ENCODE measurements at regions not wholly inside any gene's neighbourhood (a gene's known extent, or its start where the extent isn't known, plus 50 kb on each side); places are given as distances from the start of the nearest gene placed in this dataset.
A peak's percentile ranks its signal among the peaks of the same experiment; 100 is the strongest.

DNA sequence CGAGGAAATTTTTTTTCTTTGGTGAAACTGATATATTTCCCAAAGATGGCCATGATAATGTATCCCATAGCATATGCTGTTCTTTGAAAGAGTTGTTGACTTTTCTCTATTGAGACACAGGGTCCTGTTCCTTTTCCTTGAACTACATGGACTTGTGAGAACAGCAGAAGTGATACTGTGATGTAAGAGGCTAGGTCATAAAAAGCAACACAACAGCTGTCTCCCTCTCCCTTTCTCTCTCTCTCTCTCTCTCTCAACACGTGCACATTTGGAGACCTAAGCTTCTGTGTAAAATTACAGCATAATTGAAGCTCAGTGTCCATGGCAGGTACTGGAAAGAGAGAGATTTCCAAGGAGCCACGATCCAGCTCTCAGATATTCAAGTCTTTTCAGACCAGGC is 1712.4 kb downstream of the EFNB2 start:
- TF ChIP-seq, protein P1, sequence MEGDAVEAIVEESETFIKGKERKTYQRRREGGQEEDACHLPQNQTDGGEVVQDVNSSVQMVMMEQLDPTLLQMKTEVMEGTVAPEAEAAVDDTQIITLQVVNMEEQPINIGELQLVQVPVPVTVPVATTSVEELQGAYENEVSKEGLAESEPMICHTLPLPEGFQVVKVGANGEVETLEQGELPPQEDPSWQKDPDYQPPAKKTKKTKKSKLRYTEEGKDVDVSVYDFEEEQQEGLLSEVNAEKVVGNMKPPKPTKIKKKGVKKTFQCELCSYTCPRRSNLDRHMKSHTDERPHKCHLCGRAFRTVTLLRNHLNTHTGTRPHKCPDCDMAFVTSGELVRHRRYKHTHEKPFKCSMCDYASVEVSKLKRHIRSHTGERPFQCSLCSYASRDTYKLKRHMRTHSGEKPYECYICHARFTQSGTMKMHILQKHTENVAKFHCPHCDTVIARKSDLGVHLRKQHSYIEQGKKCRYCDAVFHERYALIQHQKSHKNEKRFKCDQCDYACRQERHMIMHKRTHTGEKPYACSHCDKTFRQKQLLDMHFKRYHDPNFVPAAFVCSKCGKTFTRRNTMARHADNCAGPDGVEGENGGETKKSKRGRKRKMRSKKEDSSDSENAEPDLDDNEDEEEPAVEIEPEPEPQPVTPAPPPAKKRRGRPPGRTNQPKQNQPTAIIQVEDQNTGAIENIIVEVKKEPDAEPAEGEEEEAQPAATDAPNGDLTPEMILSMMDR (conservative IDR thresholded peaks at IDR 0.05; ENCODE audit: control insufficient read depth, insufficient read depth, low read depth, low read length) = no peak
- no peak for DNase-seq (ENCODE audit: low read depth)
- no peak overlapping the region for H3K4me3 ChIP-seq (ENCODE audit: control insufficient read depth, low read depth, low read length)

DNA sequence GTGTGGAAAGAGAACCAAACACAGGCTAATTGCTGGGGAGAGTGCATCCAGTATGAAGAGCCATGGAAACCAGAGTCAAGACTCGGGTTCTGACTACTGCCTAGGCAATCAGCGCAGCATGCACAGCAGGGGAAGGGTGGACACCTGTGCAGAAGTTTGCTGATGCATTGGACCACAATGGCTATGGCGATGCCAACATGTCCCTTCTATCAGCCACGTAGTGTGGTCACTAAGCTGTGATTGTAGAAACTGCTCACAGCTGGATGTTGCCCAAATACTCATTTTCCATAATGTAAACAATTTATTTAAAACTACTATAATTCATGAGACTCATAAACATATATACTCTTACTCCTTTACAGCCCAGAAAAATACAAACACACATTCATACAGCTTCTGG is 1718.2 kb downstream of the EFNB2 start:
- no peak for DNase-seq (ENCODE audit: low read depth)
- TF ChIP-seq, protein P1 (conservative IDR thresholded peaks at IDR 0.05; ENCODE audit: control insufficient read depth, insufficient read depth, low read depth, low read length) = no peak
- H3K4me3 ChIP-seq (ENCODE audit: control insufficient read depth, low read depth, low read length) = no peak overlapping the region

DNA sequence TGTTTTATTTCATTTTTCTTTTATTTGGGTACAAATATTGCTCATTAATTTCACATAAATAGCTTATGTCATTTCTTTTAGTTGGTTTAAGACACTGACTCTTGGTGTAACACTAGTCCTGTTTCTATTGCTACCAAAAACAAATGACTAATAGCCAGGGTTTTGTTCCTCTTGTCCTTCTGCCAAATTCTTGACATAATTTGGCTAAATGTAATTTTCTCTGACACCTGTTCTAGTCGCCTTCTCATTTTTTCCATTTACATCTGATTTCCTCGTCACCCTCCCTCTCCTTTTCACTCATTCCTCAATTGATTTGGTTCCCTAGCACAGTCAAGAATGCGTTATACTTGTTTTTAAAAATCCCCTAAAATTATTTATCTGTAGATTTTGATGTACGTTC is 1718.7 kb downstream of the EFNB2 start:
- DNase-seq (ENCODE audit: low read depth) = no peak
- TF ChIP-seq, protein P1 (conservative IDR thresholded peaks at IDR 0.05; ENCODE audit: control insufficient read depth, insufficient read depth, low read depth, low read length) = no peak
- no peak overlapping the region for H3K4me3 ChIP-seq (ENCODE audit: control insufficient read depth, low read depth, low read length)

DNA sequence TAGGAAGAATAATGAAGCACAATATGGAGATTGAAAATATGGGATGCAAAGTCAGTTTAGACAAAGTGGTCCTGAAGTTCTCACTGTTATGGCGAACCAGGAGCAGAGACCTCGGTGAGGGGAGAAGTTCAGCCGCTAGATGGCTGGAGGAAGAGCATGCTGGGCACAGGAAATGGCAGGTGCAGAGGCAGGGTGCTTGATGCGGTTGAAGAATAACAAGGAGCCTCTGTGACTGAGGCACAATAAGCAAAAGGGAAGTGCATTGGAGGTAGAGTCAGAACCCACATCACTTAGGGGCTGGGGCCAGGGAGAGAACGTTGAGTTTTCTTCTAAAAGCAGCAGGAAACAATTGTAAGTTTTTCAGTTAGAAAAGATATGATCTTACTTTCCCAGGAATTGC is 1725.2 kb downstream of the EFNB2 start:
- TF ChIP-seq, protein P1 (conservative IDR thresholded peaks at IDR 0.05; ENCODE audit: control insufficient read depth, insufficient read depth, low read depth, low read length) = no peak
- DNase-seq (ENCODE audit: low read depth) = no peak
- no peak overlapping the region for H3K4me3 ChIP-seq (ENCODE audit: control insufficient read depth, low read depth, low read length)

DNA sequence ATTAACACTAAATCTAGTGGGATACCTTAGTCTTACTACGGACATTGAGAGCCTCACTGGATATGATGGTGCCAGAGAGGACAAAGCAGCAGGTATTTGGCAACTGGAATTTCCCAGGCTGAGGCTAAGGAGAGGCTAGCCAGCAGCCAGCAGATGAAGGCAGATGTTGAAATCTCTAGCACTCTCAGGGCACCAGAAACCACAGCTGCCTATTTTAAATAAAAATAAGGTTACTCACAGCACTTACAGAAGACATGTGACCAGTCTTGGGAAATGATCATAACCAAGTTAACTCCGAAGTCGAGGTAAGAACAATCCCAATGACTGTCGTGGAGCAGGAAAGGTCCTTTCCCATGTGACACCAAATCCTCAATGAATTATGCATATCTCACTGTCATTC is 1726.0 kb downstream of the EFNB2 start:
- TF ChIP-seq, protein P1 (conservative IDR thresholded peaks at IDR 0.05; ENCODE audit: control insufficient read depth, insufficient read depth, low read depth, low read length) = no peak
- DNase-seq (ENCODE audit: low read depth) = peak; percentile 0
- no peak overlapping the region for H3K4me3 ChIP-seq (ENCODE audit: control insufficient read depth, low read depth, low read length)

DNA sequence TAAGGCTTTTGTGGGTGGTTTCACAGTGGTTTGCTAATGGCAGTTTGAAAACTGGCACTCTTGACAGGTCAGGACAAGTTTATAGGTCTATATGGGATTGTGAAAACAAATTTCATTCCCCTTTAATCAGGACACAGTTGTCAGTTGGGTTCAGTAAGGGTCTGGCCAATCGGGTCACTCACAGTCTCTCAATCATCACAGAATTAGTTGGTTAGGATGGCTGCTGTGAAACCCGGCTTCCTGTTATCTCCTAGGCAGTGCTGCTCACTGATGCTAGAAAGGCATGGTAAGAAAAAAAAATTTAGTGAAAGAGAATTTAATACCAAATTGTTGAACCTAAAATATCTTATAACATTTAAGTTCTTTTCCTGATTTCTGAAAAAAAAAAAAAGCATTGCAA is 1730.1 kb downstream of the EFNB2 start:
- H3K4me3 ChIP-seq (ENCODE audit: control insufficient read depth, low read depth, low read length) = no peak overlapping the region
- TF ChIP-seq, protein P1 (conservative IDR thresholded peaks at IDR 0.05; ENCODE audit: control insufficient read depth, insufficient read depth, low read depth, low read length) = no peak
- DNase-seq (ENCODE audit: low read depth) = no peak

DNA sequence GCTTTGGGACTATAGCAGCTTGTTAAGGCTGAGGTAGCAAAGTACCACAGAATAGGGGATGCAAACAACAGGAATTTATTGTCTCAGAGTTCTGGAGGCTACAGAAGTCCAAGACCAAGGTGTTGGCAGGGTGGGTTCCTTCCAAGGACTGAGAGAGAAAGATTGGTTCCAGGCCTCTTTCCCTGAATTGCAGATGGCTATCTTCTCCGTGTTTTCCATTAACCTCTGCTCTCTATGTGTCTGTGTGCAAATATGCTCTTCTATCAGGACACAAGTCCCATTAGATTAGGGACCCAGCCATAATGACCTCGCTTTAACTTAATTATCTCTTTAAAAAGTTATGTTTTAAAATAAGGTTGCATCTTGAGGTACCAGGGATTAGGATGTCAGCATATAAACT is 1732.9 kb upstream of the SLC10A2 start:
- DNase-seq (ENCODE audit: low read depth) = no peak
- H3K4me3 ChIP-seq (ENCODE audit: control insufficient read depth, low read depth, low read length) = no peak overlapping the region
- TF ChIP-seq, protein P1 (conservative IDR thresholded peaks at IDR 0.05; ENCODE audit: control insufficient read depth, insufficient read depth, low read depth, low read length) = no peak
